CD4-positive, alpha-beta T cell (primary cell): ENCODE measurements at regions not wholly inside any gene's neighbourhood (a gene's known extent, or its start where the extent isn't known, plus 50 kb on each side); places are given as distances from the start of the nearest gene placed in this dataset.

Experiments
- ATAC-seq: fragments of 200-7000 bp; cut with Tn5 transposase; one replicate; pipeline ENCODE4 v1.10.0; 2022; ENCODE audit warnings: mild to moderate bottlenecking; ENCODE audit not compliant: poor library complexity
- CTCF ChIA-PET: fragments of 350-600 bp; sonication (Branson Sonifier 250); formaldehyde crosslinking; loops from one replicate; lab custom pipeline; 2021; ENCODE audit warnings: antibody characterized with exemption, inconsistent platforms; lab: Charles Lee
- POLR2A ChIA-PET: fragments of 350-600 bp; sonication (Branson Sonifier 250); formaldehyde crosslinking; loops from one replicate; lab custom pipeline; 2021; ENCODE audit warnings: antibody characterized with exemption, inconsistent platforms; lab: Charles Lee
- DNase-seq, 14 experiments: peaks; one replicate each; pipeline ENCODE4 v3.0.0-alpha.2; 2013 to 2020; ENCODE audit warnings: mixed read lengths in 2 of 14
- H3K27ac ChIP-seq, 2 donors: one replicate each; pipeline versions ENCODE4 v1.5.1 to v1.7.0; 2013; ENCODE audit warnings: low read length in 2 of 2, low read depth in 1 of 2, mild to moderate bottlenecking in 1 of 2
- H3K27me3 ChIP-seq, 2 experiments: 1 replicate in 1 of 2; 2 replicates in 1 of 2; pipeline versions ENCODE4 v1.6.1 to v1.7.0; 2013; ENCODE audit warnings: low read length in 2 of 2, control low read depth in 1 of 2, mild to moderate bottlenecking in 1 of 2, moderate library complexity in 1 of 2; ENCODE audit not compliant: insufficient read depth in 2 of 2, control insufficient read depth in 1 of 2
- H3K36me3 ChIP-seq: one replicate; pipeline ENCODE4 v1.6.1; 2013; ENCODE audit warnings: low read length, control low read depth; ENCODE audit not compliant: insufficient read depth
- H3K4me1 ChIP-seq: one replicate; pipeline ENCODE4 v1.6.1; 2013; ENCODE audit warnings: low read length, control low read depth; ENCODE audit not compliant: insufficient read depth
- H3K4me3 ChIP-seq: one replicate; pipeline ENCODE4 v1.5.1; 2013; ENCODE audit warnings: mild to moderate bottlenecking, low read length, moderate library complexity
- H3K9me3 ChIP-seq, 2 experiments: 1 replicate in 1 of 2; 2 replicates in 1 of 2; pipeline versions ENCODE4 v1.6.1 to v1.7.0; 2013; ENCODE audit warnings: low read length in 2 of 2, mild to moderate bottlenecking in 2 of 2, control low read depth in 1 of 2, moderate library complexity in 1 of 2; ENCODE audit not compliant: control insufficient read depth in 1 of 2, insufficient read depth in 1 of 2
- H3K27ac Mint-ChIP-seq: one replicate; pipeline ENCODE4 v1.8.0; 2020; ENCODE audit warnings: mixed read lengths
- H3K27me3 Mint-ChIP-seq: one replicate; pipeline ENCODE4 v1.8.0; 2021; ENCODE audit warnings: mixed read lengths
- H3K36me3 Mint-ChIP-seq: one replicate; pipeline ENCODE4 v1.8.0; 2021; ENCODE audit warnings: low read depth, mixed read lengths
- H3K4me1 Mint-ChIP-seq: one replicate; pipeline ENCODE4 v1.8.0; 2021; ENCODE audit warnings: low read depth, mixed read lengths
- H3K4me3 Mint-ChIP-seq: one replicate; pipeline ENCODE4 v1.8.0; 2020; ENCODE audit warnings: mild to moderate bottlenecking, mixed read lengths
- H3K9me3 Mint-ChIP-seq: one replicate; pipeline ENCODE4 v1.8.0; 2020; ENCODE audit warnings: mixed read lengths
- intact Hi-C, 2 experiments: fragments of 100-400 bp; cut with DNase I in 1 of 2; cut with micrococcal nuclease in 1 of 2; formaldehyde crosslinking; loops; one replicate each; pipeline versions ENCODE4 v1.15.1 to v1.9.0; 2023 to 2025; cut with DNase I, micrococcal nuclease
- TF ChIP-seq, protein P1 (sequence below): fragments of 200-600 bp; IDR thresholded peaks from one replicate; pipeline ENCODE4 v1.8.0; 2022; ENCODE audit warnings: antibody characterized with exemption, mild to moderate bottlenecking

DNA sequence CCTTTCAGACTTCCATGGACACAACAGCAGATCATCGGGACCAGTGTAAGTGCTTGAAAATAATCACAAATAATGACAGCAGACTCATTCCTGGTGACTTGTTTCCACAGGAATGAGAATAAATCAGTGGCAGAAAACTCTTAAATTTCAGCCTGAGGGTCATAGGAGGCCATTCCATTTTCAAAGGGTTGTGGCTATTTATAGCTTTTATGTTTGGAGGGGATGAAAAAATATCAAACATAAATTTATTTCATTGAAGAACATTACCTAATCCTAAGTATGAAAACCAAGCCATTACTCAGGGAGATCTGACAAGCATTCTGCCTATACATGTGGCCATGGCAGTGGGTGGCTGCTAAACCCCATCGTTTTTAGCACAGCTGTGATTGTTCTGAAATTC is 173.6 kb upstream of the CNR1 start:
- no peaks in the 10 kb centered on the region for H3K36me3 ChIP-seq
- ChIA-PET CTCF (no interaction called here), POLR2A (no interaction called here)
- intact Hi-C loops = no loop called here
- Mint-ChIP-seq H3K4me3 (no peak overlapping the region), H3K36me3 (no peaks in the 10 kb centered on the region), H3K4me1 (no peaks in the 10 kb centered on the region), H3K27ac (no peak overlapping the region), H3K9me3 (peaks cover 3% of the 10 kb centered on the region), H3K27me3 (no peaks in the 10 kb centered on the region)
- H3K9me3 ChIP-seq = no peaks in the 10 kb centered on the region
- ATAC-seq (no peak), DNase-seq (no peak)
- TF ChIP-seq, protein P1, sequence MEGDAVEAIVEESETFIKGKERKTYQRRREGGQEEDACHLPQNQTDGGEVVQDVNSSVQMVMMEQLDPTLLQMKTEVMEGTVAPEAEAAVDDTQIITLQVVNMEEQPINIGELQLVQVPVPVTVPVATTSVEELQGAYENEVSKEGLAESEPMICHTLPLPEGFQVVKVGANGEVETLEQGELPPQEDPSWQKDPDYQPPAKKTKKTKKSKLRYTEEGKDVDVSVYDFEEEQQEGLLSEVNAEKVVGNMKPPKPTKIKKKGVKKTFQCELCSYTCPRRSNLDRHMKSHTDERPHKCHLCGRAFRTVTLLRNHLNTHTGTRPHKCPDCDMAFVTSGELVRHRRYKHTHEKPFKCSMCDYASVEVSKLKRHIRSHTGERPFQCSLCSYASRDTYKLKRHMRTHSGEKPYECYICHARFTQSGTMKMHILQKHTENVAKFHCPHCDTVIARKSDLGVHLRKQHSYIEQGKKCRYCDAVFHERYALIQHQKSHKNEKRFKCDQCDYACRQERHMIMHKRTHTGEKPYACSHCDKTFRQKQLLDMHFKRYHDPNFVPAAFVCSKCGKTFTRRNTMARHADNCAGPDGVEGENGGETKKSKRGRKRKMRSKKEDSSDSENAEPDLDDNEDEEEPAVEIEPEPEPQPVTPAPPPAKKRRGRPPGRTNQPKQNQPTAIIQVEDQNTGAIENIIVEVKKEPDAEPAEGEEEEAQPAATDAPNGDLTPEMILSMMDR = no peak
- H3K4me3 ChIP-seq = no peak overlapping the region
- H3K27ac ChIP-seq = no peak overlapping the region
- no peaks in the 10 kb centered on the region for H3K27me3 ChIP-seq
- no peaks in the 10 kb centered on the region for H3K4me1 ChIP-seq

DNA sequence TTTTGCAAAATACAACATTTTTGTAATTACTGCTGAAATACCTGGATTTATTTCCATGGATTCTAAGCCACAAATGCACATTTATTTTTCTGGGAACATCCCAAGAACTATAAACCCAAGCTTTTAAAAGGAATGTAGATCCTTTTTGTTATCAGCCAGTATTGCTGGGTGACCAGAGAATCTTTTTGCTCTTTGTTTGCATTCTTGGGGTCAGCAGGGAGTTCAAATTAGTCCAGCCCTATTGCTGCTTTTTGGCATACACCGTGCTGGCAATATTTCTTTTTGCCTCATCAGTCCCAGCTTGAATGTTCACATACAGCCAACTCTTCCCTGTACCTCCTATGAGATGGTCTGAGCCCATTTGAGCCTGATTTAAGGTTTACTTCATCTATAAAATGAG is 155.2 kb upstream of the CNR1 start:
- CTCF ChIA-PET = no interaction called here
- peaks cover 24% of the 10 kb centered on the region for H3K27me3 Mint-ChIP-seq
- no peaks in the 10 kb centered on the region for H3K9me3 Mint-ChIP-seq
- no peak for DNase-seq
- no peaks in the 10 kb centered on the region for H3K4me1 Mint-ChIP-seq
- TF ChIP-seq, protein P1 = no peak
- Histone ChIP-seq H3K27ac (no peak overlapping the region), H3K9me3 (peaks cover 0 to 8% of the 10 kb centered on the region in 2 experiments), H3K27me3 (peaks cover 0 to 3% of the 10 kb centered on the region in 2 experiments), H3K4me3 (no peak overlapping the region), H3K4me1 (no peaks in the 10 kb centered on the region), H3K36me3 (no peaks in the 10 kb centered on the region)
- no peak overlapping the region for H3K4me3 Mint-ChIP-seq
- intact Hi-C loops = no loop called here
- no peak for ATAC-seq
- no peak overlapping the region for H3K27ac Mint-ChIP-seq
- POLR2A ChIA-PET = no interaction called here
- no peaks in the 10 kb centered on the region for H3K36me3 Mint-ChIP-seq

GRCh38 chr6:88311561-88311960 is 145.4 kb upstream of the CNR1 start:
- POLR2A ChIA-PET = no interaction called here
- ATAC-seq = no peak

More at GRCh38 chr6:88311561-88311960, 145.4 kb upstream of the CNR1 start:
- Histone ChIP-seq H3K27me3 (no peaks in the 10 kb centered on the region), H3K4me3 (no peak overlapping the region), H3K4me1 (no peaks in the 10 kb centered on the region), H3K36me3 (no peaks in the 10 kb centered on the region), H3K27ac (no peak overlapping the region), H3K9me3 (peaks cover 0 to 4% of the 10 kb centered on the region in 2 experiments)
- Mint-ChIP-seq H3K9me3 (no peaks in the 10 kb centered on the region), H3K36me3 (no peaks in the 10 kb centered on the region), H3K4me3 (no peak overlapping the region), H3K27ac (no peak overlapping the region), H3K4me1 (no peaks in the 10 kb centered on the region), H3K27me3 (no peaks in the 10 kb centered on the region)
- TF ChIP-seq, protein P1 = no peak
- CTCF ChIA-PET = no interaction called here
- DNase-seq = no peak
- intact Hi-C loops = no loop called here
